Neural progenitor cell (in vitro differentiated cells): ENCODE measurements at regions not wholly inside any gene's neighbourhood (a gene's known extent, or its start where the extent isn't known, plus 50 kb on each side); places are given as distances from the start of the nearest gene placed in this dataset.

ENCODE experiments used
- DNase-seq: peaks from one replicate; pipeline ENCODE4 v3.0.0-alpha.2; 2016; ENCODE audit warnings: low spot score
- H2AFZ ChIP-seq: fragments of 200-600 bp; sonication (generic); replicated peaks from 2 replicates; pipeline ENCODE4 v1.6.1; 2016; ENCODE audit warnings: antibody characterized with exemption
- H3F3A ChIP-seq: fragments of 200-600 bp; sonication (generic); 2 replicates; pipeline ENCODE4 v1.6.1; 2016; ENCODE audit warnings: antibody characterized with exemption, low read depth
- H3K27ac ChIP-seq: fragments of 200-600 bp; sonication (generic); 2 replicates; pipeline ENCODE4 v1.5.1; 2016; ENCODE audit warnings: mild to moderate bottlenecking
- H3K27me3 ChIP-seq: fragments of 200-600 bp; sonication (generic); 2 replicates; pipeline ENCODE4 v1.6.1; 2016; ENCODE audit warnings: mild to moderate bottlenecking, moderate library complexity
- H3K36me3 ChIP-seq: fragments of 200-600 bp; sonication (generic); 2 replicates; pipeline ENCODE4 v1.5.1; 2016
- H3K4me1 ChIP-seq: fragments of 200-600 bp; sonication (generic); 2 replicates; pipeline ENCODE4 v1.6.1; 2016; ENCODE audit warnings: mixed run types
- H3K4me2 ChIP-seq: fragments of 200-600 bp; sonication (generic); 2 replicates; pipeline ENCODE4 v1.6.1; 2016
- H3K4me3 ChIP-seq: fragments of 200-600 bp; sonication (generic); 2 replicates; pipeline ENCODE4 v1.5.1; 2016
- H3K79me2 ChIP-seq: fragments of 200-600 bp; sonication (generic); 2 replicates; pipeline ENCODE4 v1.6.1; 2016; ENCODE audit warnings: low read depth
- H3K9ac ChIP-seq: fragments of 200-600 bp; sonication (generic); 2 replicates; pipeline ENCODE4 v1.6.1; 2016
- H3K9me3 ChIP-seq: fragments of 200-600 bp; sonication (generic); 2 replicates; pipeline ENCODE4 v1.5.1; 2016; ENCODE audit warnings: low read depth
- H4K20me1 ChIP-seq: fragments of 200-600 bp; sonication (generic); 2 replicates; pipeline ENCODE4 v1.6.1; 2016; ENCODE audit warnings: low read depth
- H3K27ac Mint-ChIP-seq: 3 replicates; pipeline ENCODE4 v1.8.0; 2021; ENCODE audit warnings: mixed read lengths
- H3K27me3 Mint-ChIP-seq: 2 replicates; pipeline ENCODE4 v1.8.0; 2022; ENCODE audit warnings: low read depth, mild to moderate bottlenecking, inconsistent platforms, moderate library complexity, mixed read lengths; ENCODE audit not compliant: insufficient read depth
- H3K36me3 Mint-ChIP-seq: 3 replicates; pipeline ENCODE4 v1.8.0; 2021; ENCODE audit warnings: mixed read lengths
- H3K4me1 Mint-ChIP-seq: 3 replicates; pipeline ENCODE4 v1.8.0; 2021; ENCODE audit warnings: mixed read lengths
- H3K4me3 Mint-ChIP-seq: 3 replicates; pipeline ENCODE4 v1.8.0; 2021; ENCODE audit warnings: mild to moderate bottlenecking, moderate library complexity, mixed read lengths
- H3K9me3 Mint-ChIP-seq: 3 replicates; pipeline ENCODE4 v1.8.0; 2020; ENCODE audit warnings: mixed read lengths
- CTCF ChIP-seq: fragments of 200-600 bp; sonication (generic); IDR thresholded peaks from 2 replicates; pipeline ENCODE4 v1.5.1; 2017; ENCODE audit warnings: antibody characterized with exemption, mild to moderate bottlenecking
- EZH2 ChIP-seq: fragments of 200-600 bp; sonication (generic); IDR thresholded peaks from 2 replicates; pipeline ENCODE4 v1.6.1; 2017; ENCODE audit warnings: antibody characterized with exemption, mild to moderate bottlenecking, moderate library complexity
- EZH2phosphoT487 ChIP-seq: fragments of 200-600 bp; sonication (generic); IDR thresholded peaks from 2 replicates; pipeline ENCODE4 v1.6.1; 2017; ENCODE audit warnings: antibody characterized with exemption

DNA sequence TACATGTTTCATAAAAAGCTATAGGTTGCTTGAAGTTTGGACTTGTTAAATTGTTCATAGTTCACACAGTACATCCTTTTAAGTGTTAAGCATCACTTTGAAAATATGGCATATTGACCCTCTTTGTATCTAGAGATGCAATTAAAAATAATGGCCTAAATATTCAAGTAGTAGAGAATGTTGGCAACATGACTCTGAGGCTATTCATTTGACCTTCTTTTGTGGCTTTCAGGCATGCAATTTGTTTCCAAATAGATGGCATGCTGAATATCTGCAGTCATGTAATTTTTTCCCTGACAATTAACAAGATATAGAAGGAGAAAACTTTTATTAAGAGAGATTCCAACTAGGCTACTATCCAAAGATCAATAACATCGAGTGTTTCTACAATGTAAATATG is 230.5 kb upstream of the ZRANB2 start:
- Histone ChIP-seq H3K36me3 (no peaks in the 10 kb centered on the region), H3F3A (no peaks in the 10 kb centered on the region), H3K4me3 (no peak overlapping the region), H2AFZ (no peak overlapping the region), H3K79me2 (no peaks in the 10 kb centered on the region), H3K4me1 (no peaks in the 10 kb centered on the region), H3K9me3 (no peaks in the 10 kb centered on the region), H4K20me1 (no peaks in the 10 kb centered on the region), H3K27ac (no peak overlapping the region), H3K27me3 (no peaks in the 10 kb centered on the region), H3K4me2 (no peak overlapping the region), H3K9ac (no peak overlapping the region)
- no peaks in the 10 kb centered on the region for H3K9me3 Mint-ChIP-seq
- no peaks in the 10 kb centered on the region for H3K4me1 Mint-ChIP-seq
- H3K36me3 Mint-ChIP-seq, result no peaks in the 10 kb centered on the region
- no peak overlapping the region for H3K4me3 Mint-ChIP-seq
- H3K27me3 Mint-ChIP-seq, result no peaks in the 10 kb centered on the region
- no peak for TF ChIP-seq CTCF
- no peak for TF ChIP-seq EZH2
- no peak overlapping the region for H3K27ac Mint-ChIP-seq
- no peak for DNase-seq

DNA sequence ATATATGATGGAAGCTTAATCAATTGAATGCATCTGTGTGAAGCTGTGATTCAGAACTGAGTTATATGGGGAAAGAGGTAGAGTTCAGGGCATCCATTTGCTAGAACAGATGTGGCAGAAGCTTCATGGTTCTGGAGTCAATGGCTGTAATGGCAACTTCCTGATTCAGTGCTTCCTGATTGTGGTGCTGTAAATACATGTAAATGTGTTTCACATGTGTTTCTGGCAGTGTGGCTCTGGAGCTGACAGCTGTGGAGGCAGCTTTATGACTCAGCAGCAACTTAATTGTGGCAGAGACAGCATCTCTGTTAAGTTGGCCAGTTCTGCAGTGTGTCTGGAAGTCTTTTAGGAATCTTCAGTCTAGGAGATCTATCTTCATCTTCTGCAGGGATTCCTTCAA is 226.6 kb upstream of the ZRANB2 start:
- TF ChIP-seq CTCF (no peak), EZH2phosphoT487 (no peak), EZH2 (no peak)

DNA sequence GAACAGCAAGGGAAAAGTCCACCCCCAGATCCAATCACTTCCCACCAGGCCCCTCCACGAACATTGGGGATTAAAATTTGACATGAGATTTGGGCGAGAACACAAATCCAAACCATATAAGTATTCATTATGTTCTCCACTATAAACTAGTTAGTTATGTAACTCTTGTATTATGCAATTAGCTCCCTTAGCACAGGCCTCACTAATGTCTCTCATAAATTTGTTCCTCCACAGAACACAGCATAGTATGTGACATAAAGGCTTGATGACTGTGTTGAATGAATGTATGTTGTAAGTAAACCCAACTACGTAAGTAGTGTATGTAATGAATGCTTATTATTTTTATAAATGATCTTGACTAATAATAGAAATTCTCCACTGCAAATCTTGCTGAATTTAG is 223.3 kb upstream of the ZRANB2 start:
- Histone ChIP-seq H3F3A (no peaks in the 10 kb centered on the region), H3K9ac (no peak overlapping the region), H3K36me3 (no peaks in the 10 kb centered on the region), H2AFZ (no peak overlapping the region), H3K9me3 (no peaks in the 10 kb centered on the region), H3K27me3 (no peaks in the 10 kb centered on the region), H3K4me1 (no peaks in the 10 kb centered on the region), H3K27ac (no peak overlapping the region), H3K4me3 (no peak overlapping the region), H3K79me2 (no peaks in the 10 kb centered on the region), H3K4me2 (no peak overlapping the region), H4K20me1 (no peaks in the 10 kb centered on the region)
- no peak for DNase-seq
- no peaks in the 10 kb centered on the region for H3K36me3 Mint-ChIP-seq
- peaks cover 2% of the 10 kb centered on the region for H3K27me3 Mint-ChIP-seq
- no peak for TF ChIP-seq EZH2
- TF ChIP-seq EZH2phosphoT487, result no peak
- TF ChIP-seq CTCF, result no peak
- H3K4me3 Mint-ChIP-seq, result no peak overlapping the region
- no peak overlapping the region for H3K27ac Mint-ChIP-seq
- H3K9me3 Mint-ChIP-seq, result no peaks in the 10 kb centered on the region
- no peaks in the 10 kb centered on the region for H3K4me1 Mint-ChIP-seq

More for the DNA sequence above, 226.6 kb upstream of the ZRANB2 start:
- Histone ChIP-seq H3F3A (no peaks in the 10 kb centered on the region), H3K36me3 (no peaks in the 10 kb centered on the region), H3K9ac (no peak overlapping the region), H3K27ac (no peak overlapping the region), H3K4me3 (no peak overlapping the region), H3K27me3 (no peaks in the 10 kb centered on the region), H2AFZ (no peak overlapping the region), H3K9me3 (no peaks in the 10 kb centered on the region), H3K4me2 (no peak overlapping the region), H3K4me1 (no peaks in the 10 kb centered on the region), H4K20me1 (no peaks in the 10 kb centered on the region), H3K79me2 (no peaks in the 10 kb centered on the region)
- Mint-ChIP-seq H3K27ac (no peak overlapping the region), H3K36me3 (no peaks in the 10 kb centered on the region), H3K9me3 (no peaks in the 10 kb centered on the region), H3K27me3 (peaks cover 2% of the 10 kb centered on the region), H3K4me1 (no peaks in the 10 kb centered on the region), H3K4me3 (no peak overlapping the region)
- DNase-seq, result no peak

- no peaks in the 10 kb centered on the region for H3K36me3 Mint-ChIP-seq
Measured at GRCh38 chr1:71303617-71304041, 222.8 kb upstream of the ZRANB2 start.

More at GRCh38 chr1:71303617-71304041, 222.8 kb upstream of the ZRANB2 start:
- Mint-ChIP-seq H3K27me3 (peaks cover 2% of the 10 kb centered on the region), H3K4me1 (no peaks in the 10 kb centered on the region), H3K27ac (no peak overlapping the region), H3K4me3 (no peak overlapping the region), H3K9me3 (no peaks in the 10 kb centered on the region)
- no peak for TF ChIP-seq EZH2phosphoT487
- TF ChIP-seq EZH2, result no peak
- no peak for TF ChIP-seq CTCF
- Histone ChIP-seq H3K27me3 (no peaks in the 10 kb centered on the region), H2AFZ (no peak overlapping the region), H3K27ac (no peak overlapping the region), H3K4me1 (no peaks in the 10 kb centered on the region), H3K36me3 (no peaks in the 10 kb centered on the region), H3K9ac (no peak overlapping the region), H3F3A (no peaks in the 10 kb centered on the region), H3K79me2 (no peaks in the 10 kb centered on the region), H3K4me3 (no peak overlapping the region), H3K9me3 (no peaks in the 10 kb centered on the region), H3K4me2 (no peak overlapping the region), H4K20me1 (no peaks in the 10 kb centered on the region)
- no peak for DNase-seq
